GM23248 (cell line): ENCODE measurements at regions not wholly inside any gene's neighbourhood (a gene's known extent, or its start where the extent isn't known, plus 50 kb on each side); places are given as distances from the start of the nearest gene placed in this dataset.

Experiments
- DNase-seq: peaks from one replicate; pipeline ENCODE4 v3.0.0-alpha.2; 2015
- H2AFZ ChIP-seq: fragments of 200-600 bp; sonication (generic); 2 replicates; pipeline ENCODE4 v1.6.1; 2016; ENCODE audit warnings: antibody characterized with exemption
- H3F3A ChIP-seq: fragments of 200-600 bp; sonication (generic); 2 replicates; pipeline ENCODE4 v1.6.1; 2016; ENCODE audit warnings: mild to moderate bottlenecking, antibody characterized with exemption, mixed run types; ENCODE audit not compliant: insufficient read depth
- H3K27ac ChIP-seq: fragments of 200-600 bp; sonication (generic); 2 replicates; pipeline ENCODE4 v1.5.1; 2016; ENCODE audit warnings: mild to moderate bottlenecking
- H3K27me3 ChIP-seq: fragments of 200-600 bp; sonication (generic); replicated peaks from 2 replicates; pipeline ENCODE4 v1.6.1; 2016; ENCODE audit warnings: mild to moderate bottlenecking; ENCODE audit not compliant: insufficient read depth
- H3K36me3 ChIP-seq: fragments of 200-600 bp; sonication (generic); 2 replicates; pipeline ENCODE4 v1.6.1; 2016; ENCODE audit warnings: low read depth, mild to moderate bottlenecking
- H3K4me1 ChIP-seq: fragments of 200-600 bp; sonication (generic); 2 replicates; pipeline ENCODE4 v1.6.1; 2016; ENCODE audit warnings: mild to moderate bottlenecking; ENCODE audit not compliant: insufficient read depth
- H3K4me2 ChIP-seq: fragments of 200-600 bp; sonication (generic); one replicate; pipeline ENCODE4 v1.6.1; 2016; ENCODE audit warnings: mild to moderate bottlenecking; ENCODE audit not compliant: unreplicated experiment
- H3K4me3 ChIP-seq: fragments of 200-600 bp; sonication (generic); 2 replicates; pipeline ENCODE4 v1.5.1; 2016; ENCODE audit warnings: mild to moderate bottlenecking
- H3K79me2 ChIP-seq: fragments of 200-600 bp; sonication (generic); 2 replicates; pipeline ENCODE4 v1.6.1; 2016; ENCODE audit warnings: mild to moderate bottlenecking; ENCODE audit not compliant: insufficient read depth
- H3K9ac ChIP-seq: fragments of 200-600 bp; sonication (generic); 2 replicates; pipeline ENCODE4 v1.6.1; 2016; ENCODE audit warnings: mild to moderate bottlenecking
- H3K9me2 ChIP-seq: fragments of 200-600 bp; sonication (generic); 2 replicates; pipeline ENCODE4 v1.6.1; 2016; ENCODE audit warnings: mixed run types, mild to moderate bottlenecking, moderate library complexity; ENCODE audit not compliant: insufficient read depth
- H3K9me3 ChIP-seq: fragments of 200-600 bp; sonication (generic); one replicate; pipeline ENCODE4 v1.6.1; 2017; ENCODE audit warnings: low read depth
- H4K20me1 ChIP-seq: fragments of 200-600 bp; sonication (generic); 2 replicates; pipeline ENCODE4 v1.6.0; 2016; ENCODE audit not compliant: insufficient read depth
- EZH2 ChIP-seq: fragments of 200-600 bp; sonication (generic); IDR thresholded peaks from 2 replicates; pipeline ENCODE4 v1.6.1; 2018; ENCODE audit warnings: antibody characterized with exemption, mild to moderate bottlenecking; ENCODE audit not compliant: insufficient read depth, poor library complexity, severe bottlenecking
- EZH2phosphoT487 ChIP-seq: fragments of 200-600 bp; sonication (generic); IDR thresholded peaks from 2 replicates; pipeline ENCODE4 v1.6.1; 2018; ENCODE audit warnings: antibody characterized with exemption, moderate library complexity, mild to moderate bottlenecking, low read depth; ENCODE audit not compliant: insufficient read depth
- WGBS, 2 experiments: methylation state at CpG; one replicate each; pipeline ENCODE4 v1.1.6; 2015 to 2017; ENCODE audit warnings: low lambda C conversion rate in 2 of 2, low coverage in 1 of 2; ENCODE audit errors: missing lambda C conversion rate in 2 of 2; 5-methylcytosine and 5-hydroxymethylcytosine counted together
- in situ Hi-C: fragments of 300-500 bp; cut with MboI; formaldehyde crosslinking; loops from 2 replicates; pipeline ENCODE4 v1.15.0; 2020

DNA sequence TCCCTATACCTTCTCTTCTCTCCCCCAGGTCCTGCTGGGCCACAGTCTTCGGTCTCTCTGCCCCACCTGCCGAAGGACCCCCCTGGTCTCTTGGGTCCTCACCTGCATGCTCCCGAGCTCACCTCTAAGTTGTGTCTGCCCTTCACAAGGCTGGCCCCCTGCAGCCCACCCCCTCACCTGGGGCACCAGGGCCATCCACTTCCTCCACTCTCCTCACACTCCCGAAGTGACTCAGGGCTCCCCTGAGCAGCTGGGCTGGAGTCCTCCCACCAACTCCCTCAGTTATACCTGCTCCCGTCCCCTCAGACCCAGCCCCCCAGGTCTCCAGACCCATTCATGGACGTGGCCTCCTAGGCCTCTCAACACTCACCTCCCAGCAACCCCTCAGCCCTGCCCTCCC, 822.0 kb downstream of the KCNJ18 start:
- Histone ChIP-seq H3K9me2 (no peaks in the 10 kb centered on the region), H3F3A (no peaks in the 10 kb centered on the region), H3K9me3 (no peaks in the 10 kb centered on the region), H3K4me2 (no peak overlapping the region), H3K4me1 (no peaks in the 10 kb centered on the region), H3K9ac (no peak overlapping the region), H4K20me1 (no peaks in the 10 kb centered on the region), H3K27ac (no peak overlapping the region), H3K36me3 (no peaks in the 10 kb centered on the region), H3K79me2 (no peaks in the 10 kb centered on the region), H3K27me3 (no peaks in the 10 kb centered on the region), H3K4me3 (no peak overlapping the region), H2AFZ (no peak overlapping the region)
- TF ChIP-seq EZH2: no peak
- no peak for TF ChIP-seq EZH2phosphoT487
- 20 to 29% methylated on average over 2 to 6 of the region's 6 CpGs for WGBS, 2 experiments
- in situ Hi-C loops: no loop called here
- no peak for DNase-seq

DNA sequence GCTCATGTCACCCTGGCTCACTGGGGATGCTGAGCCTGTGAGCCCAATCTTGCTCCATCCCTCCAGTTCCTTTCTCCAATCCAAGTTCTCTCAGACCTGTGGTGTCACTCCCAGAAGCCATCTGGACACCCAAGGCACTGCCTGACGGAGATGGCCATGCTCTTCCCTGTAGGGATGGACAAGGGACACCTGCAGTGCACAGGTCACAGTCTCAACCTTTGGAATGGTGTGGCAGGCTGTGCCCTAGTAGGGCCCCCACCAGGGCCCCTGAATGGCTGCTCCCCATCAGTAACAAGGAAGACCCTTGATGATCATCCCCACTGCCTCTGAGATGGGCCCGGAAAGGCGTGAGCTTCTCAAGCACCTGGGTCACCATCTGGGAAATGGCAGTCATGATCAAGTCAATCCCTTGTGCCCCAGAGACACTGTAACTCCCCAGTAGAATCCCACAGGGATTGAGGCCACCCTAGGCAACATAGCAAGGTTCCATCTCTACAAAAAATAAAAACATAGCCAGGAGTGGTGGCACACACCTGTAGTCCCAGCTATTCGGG, 822.5 kb downstream of the KCNJ18 start:
- Histone ChIP-seq H3K79me2 (no peaks in the 10 kb centered on the region), H3K4me2 (no peak overlapping the region), H3K36me3 (no peaks in the 10 kb centered on the region), H4K20me1 (no peaks in the 10 kb centered on the region), H3K4me3 (no peak overlapping the region), H3F3A (no peaks in the 10 kb centered on the region), H3K9ac (no peak overlapping the region), H3K4me1 (no peaks in the 10 kb centered on the region), H3K27me3 (no peaks in the 10 kb centered on the region), H3K9me2 (no peaks in the 10 kb centered on the region), H3K27ac (no peak overlapping the region), H2AFZ (no peak overlapping the region), H3K9me3 (no peaks in the 10 kb centered on the region)
- in situ Hi-C loops: no loop called here
- 40 to 42% methylated on average over 4 of the region's 4 CpGs for WGBS, 2 experiments
- no peak for DNase-seq
- no peak for TF ChIP-seq EZH2phosphoT487
- no peak for TF ChIP-seq EZH2

DNA sequence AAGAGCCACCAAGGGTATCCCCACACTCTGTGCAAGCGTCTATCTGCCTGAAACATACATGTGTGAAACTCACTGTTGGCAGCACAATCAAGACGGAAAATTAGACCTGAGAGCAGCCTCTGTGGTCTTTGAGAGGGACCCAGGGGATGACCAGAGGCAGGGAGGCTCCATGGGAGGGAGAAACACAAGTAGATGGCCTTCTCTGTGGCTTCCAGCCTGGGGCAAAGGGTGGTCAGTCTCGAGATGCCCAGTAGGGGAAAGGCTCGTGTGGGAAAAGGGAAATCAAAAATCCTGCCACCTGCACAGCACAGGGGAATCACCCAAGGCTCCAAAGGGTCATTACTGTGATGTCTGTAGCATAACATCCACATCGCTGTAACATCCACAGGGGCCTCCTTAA, 823.3 kb downstream of the KCNJ18 start:
- Histone ChIP-seq H3K4me2 (no peak overlapping the region), H3K36me3 (no peaks in the 10 kb centered on the region), H3K9me2 (no peaks in the 10 kb centered on the region), H2AFZ (no peak overlapping the region), H3F3A (no peaks in the 10 kb centered on the region), H3K9me3 (no peaks in the 10 kb centered on the region), H3K27me3 (no peaks in the 10 kb centered on the region), H4K20me1 (no peaks in the 10 kb centered on the region), H3K27ac (no peak overlapping the region), H3K79me2 (no peaks in the 10 kb centered on the region), H3K4me1 (no peaks in the 10 kb centered on the region), H3K9ac (no peak overlapping the region), H3K4me3 (no peak overlapping the region)
- in situ Hi-C loops: no loop called here
- no peak for TF ChIP-seq EZH2phosphoT487
- no peak for TF ChIP-seq EZH2
- 7 to 8% methylated on average over 5 of the region's 5 CpGs for WGBS, 2 experiments
- no peak for DNase-seq

DNA sequence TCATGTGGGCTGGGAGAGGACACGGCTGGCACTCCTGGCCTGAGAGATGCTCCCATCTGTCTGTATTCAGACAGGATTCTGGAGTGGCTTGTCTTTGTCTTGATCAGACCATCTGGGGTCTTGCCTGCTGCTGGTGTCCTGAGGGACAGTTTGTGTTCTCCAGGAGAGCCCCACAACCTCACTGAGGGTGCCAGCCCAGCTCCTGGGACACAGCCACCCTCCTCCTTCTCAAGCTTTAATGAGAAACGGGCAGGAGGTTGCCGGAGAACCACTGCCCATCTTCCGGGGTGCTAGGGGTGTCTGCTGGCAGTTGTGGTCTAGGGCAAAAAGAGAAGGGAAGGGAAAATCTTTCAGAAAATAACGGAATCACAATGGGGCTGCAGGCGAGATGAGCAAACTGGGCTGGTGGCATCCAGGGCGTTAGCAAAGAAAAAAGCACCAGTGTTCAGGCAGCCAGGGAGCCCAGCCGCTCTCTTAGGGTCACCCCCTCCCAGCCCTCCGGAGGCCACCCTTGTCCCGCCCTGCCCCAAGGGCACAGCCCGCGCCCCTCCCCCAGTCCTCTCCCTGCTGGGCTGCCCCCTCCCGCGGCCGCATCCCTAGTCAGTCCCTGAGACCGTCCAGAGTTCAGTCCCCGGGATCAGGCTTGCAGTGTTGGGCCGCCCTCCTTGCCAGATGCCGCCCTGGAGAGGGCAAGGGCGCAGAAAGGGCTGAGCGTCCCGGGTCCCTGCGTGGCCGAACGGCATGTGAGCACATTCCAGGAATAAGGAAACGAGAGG, 824.7 kb downstream of the KCNJ18 start:
- H3F3A ChIP-seq: no peaks in the 10 kb centered on the region
- TF ChIP-seq EZH2 (no peak), EZH2phosphoT487 (no peak)
- H3K79me2 ChIP-seq: no peaks in the 10 kb centered on the region
- H3K36me3 ChIP-seq: no peaks in the 10 kb centered on the region
- H3K9me2 ChIP-seq: no peaks in the 10 kb centered on the region
- DNase-seq: no peak
- no peak overlapping the region for H2AFZ ChIP-seq
- H4K20me1 ChIP-seq: no peaks in the 10 kb centered on the region
- no peaks in the 10 kb centered on the region for H3K27me3 ChIP-seq
- no peaks in the 10 kb centered on the region for H3K4me1 ChIP-seq
- no peak overlapping the region for H3K9ac ChIP-seq
- no peak overlapping the region for H3K4me2 ChIP-seq
- WGBS, 2 experiments: 38 to 41% methylated on average over 14 to 23 of the region's 26 CpGs
- H3K9me3 ChIP-seq: no peaks in the 10 kb centered on the region
- no peak overlapping the region for H3K27ac ChIP-seq
- no peak overlapping the region for H3K4me3 ChIP-seq
- in situ Hi-C loops: no loop called here
